SK-N-SH (cell line): ENCODE measurements at regions not wholly inside any gene's neighbourhood (a gene's known extent, or its start where the extent isn't known, plus 50 kb on each side); places are given as distances from the start of the nearest gene placed in this dataset.

Experiments
- CTCF ChIA-PET: fragments of 300-600, 350-600 bp; formaldehyde crosslinking; extraction: SDS; loops from one replicate; lab custom pipeline; 2021; lab: Yijun Ruan, JAX
- POLR2A ChIA-PET: fragments of 350-600 bp; sonication (Branson Sonifier 250); formaldehyde crosslinking; extraction: SDS; loops from one replicate; lab custom pipeline; 2020; ENCODE audit warnings: antibody characterized with exemption, inconsistent platforms; lab: Yijun Ruan, JAX
- DNase-seq: peaks from one replicate; pipeline ENCODE4 v3.0.0; 2012
- H2AFZ ChIP-seq: fragments of 200-600 bp; sonication (generic); 2 replicates; pipeline ENCODE4 v1.8.1; 2016; ENCODE audit warnings: antibody characterized with exemption, mild to moderate bottlenecking, low read depth
- H3F3A ChIP-seq: fragments of 200-600 bp; sonication (generic); replicated peaks from 2 replicates; pipeline ENCODE3; 2016; ENCODE audit warnings: antibody characterized with exemption, mild to moderate bottlenecking; ENCODE audit not compliant: insufficient read depth
- H3K27ac ChIP-seq, 2 experiments: fragments of 200-500 bp in 1 of 2; fragments of 200-600 bp in 1 of 2; sonication (Bioruptor generic) in 1 of 2; sonication (generic), shearing (Covaris generic) in 1 of 2; 2 replicates each; pipeline versions ENCODE4 v1.5.1 to v1.6.1; 2014 to 2016; ENCODE audit warnings: low read depth in 2 of 2, inconsistent platforms in 1 of 2, low read length in 1 of 2, mild to moderate bottlenecking in 1 of 2, mixed read lengths in 1 of 2
- H3K27me3 ChIP-seq: fragments of 200-600 bp; sonication (generic), shearing (Covaris generic); 2 replicates; pipeline ENCODE4 v1.6.1; 2016; ENCODE audit warnings: mixed run types; ENCODE audit not compliant: insufficient read depth
- H3K36me3 ChIP-seq, 2 experiments: fragments of 200-500 bp in 1 of 2; fragments of 200-600 bp in 1 of 2; sonication (Bioruptor generic) in 1 of 2; sonication (generic) in 1 of 2; replicated peaks in 1 of 2; 2 replicates each; pipeline versions ENCODE3 to v1.5.1; 2014 to 2016; ENCODE audit warnings: low read length in 1 of 2, mild to moderate bottlenecking in 1 of 2; ENCODE audit not compliant: insufficient read depth in 2 of 2, control insufficient read depth in 1 of 2
- H3K4me1 ChIP-seq, 2 experiments: fragments of 200-500 bp in 1 of 2; fragments of 200-600 bp in 1 of 2; sonication (Bioruptor generic) in 1 of 2; sonication (generic), shearing (Covaris generic) in 1 of 2; 2 replicates each; pipeline versions ENCODE4 v1.5.1 to v1.6.1; 2014 to 2016; ENCODE audit warnings: low read depth in 1 of 2, low read length in 1 of 2, mixed run types in 1 of 2; ENCODE audit not compliant: insufficient read depth in 2 of 2, control insufficient read depth in 1 of 2
- H3K4me2 ChIP-seq: fragments of 200-600 bp; sonication (generic), shearing (Covaris generic); 2 replicates; pipeline ENCODE4 v1.6.1; 2017; ENCODE audit warnings: mixed run types
- H3K4me3 ChIP-seq, 2 experiments: fragments of 200-500 bp in 1 of 2; fragments of 200-600 bp in 1 of 2; sonication (Bioruptor generic) in 1 of 2; sonication (generic), shearing (Covaris generic) in 1 of 2; 2 replicates each; pipeline versions ENCODE4 v1.5.1 to v1.8.1; 2014 to 2016; ENCODE audit warnings: low read depth in 2 of 2, inconsistent platforms in 1 of 2, low read length in 1 of 2, mild to moderate bottlenecking in 1 of 2, mixed read lengths in 1 of 2, moderate library complexity in 1 of 2
- H3K79me2 ChIP-seq: fragments of 200-600 bp; sonication (generic); 2 replicates; pipeline ENCODE4 v1.8.1; 2017; ENCODE audit warnings: mild to moderate bottlenecking; ENCODE audit not compliant: insufficient read depth
- H3K9ac ChIP-seq: fragments of 200-600 bp; sonication (generic); 2 replicates; pipeline ENCODE4 v1.6.1; 2017; ENCODE audit warnings: mixed run types
- H3K9me2 ChIP-seq: fragments of 200-600 bp; sonication (generic); 2 replicates; pipeline ENCODE4 v1.6.1; 2017; ENCODE audit warnings: mixed run types
- H3K9me3 ChIP-seq: fragments of 200-600 bp; sonication (generic); 2 replicates; pipeline ENCODE4 v1.6.1; 2017; ENCODE audit warnings: mixed run types, mild to moderate bottlenecking, moderate library complexity
- H4K20me1 ChIP-seq: fragments of 200-600 bp; sonication (generic); 2 replicates; pipeline ENCODE4 v1.6.1; 2017; ENCODE audit warnings: mild to moderate bottlenecking, mixed run types; ENCODE audit not compliant: insufficient read depth
- MEF2A ChIP-seq: IDR thresholded peaks from 2 replicates; pipeline ENCODE4 v1.4.0; 2012; ENCODE audit warnings: low read depth, borderline replicate concordance
- TAF1 ChIP-seq: IDR thresholded peaks from 2 replicates; pipeline ENCODE4 v1.6.1; 2012; ENCODE audit warnings: low read depth, mild to moderate bottlenecking, low read length, moderate library complexity, borderline replicate concordance
- TCF12 ChIP-seq: IDR thresholded peaks from 2 replicates; pipeline ENCODE4 v1.4.0; 2012
- TEAD4 ChIP-seq: IDR thresholded peaks from 2 replicates; pipeline ENCODE4 v1.4.0; 2012; ENCODE audit warnings: mild to moderate bottlenecking, borderline replicate concordance; ENCODE audit not compliant: insufficient read depth
- WGBS: methylation state at CpG from one replicate; pipeline ENCODE4 v1.1.6; 2017; ENCODE audit warnings: low lambda C conversion rate; 5-methylcytosine and 5-hydroxymethylcytosine counted together
- TF ChIP-seq, protein P1 (sequence below): IDR thresholded peaks from 2 replicates; pipeline ENCODE4 v1.6.1; 2012; ENCODE audit warnings: mild to moderate bottlenecking, low read depth, low read length, moderate library complexity
- TF ChIP-seq, protein P2 (sequence below): fragments of 150-350 bp; IDR thresholded peaks from 2 replicates; pipeline ENCODE4 v1.6.1; 2016; ENCODE audit warnings: mild to moderate bottlenecking, low read depth, low read length

- TF ChIP-seq, protein P1, sequence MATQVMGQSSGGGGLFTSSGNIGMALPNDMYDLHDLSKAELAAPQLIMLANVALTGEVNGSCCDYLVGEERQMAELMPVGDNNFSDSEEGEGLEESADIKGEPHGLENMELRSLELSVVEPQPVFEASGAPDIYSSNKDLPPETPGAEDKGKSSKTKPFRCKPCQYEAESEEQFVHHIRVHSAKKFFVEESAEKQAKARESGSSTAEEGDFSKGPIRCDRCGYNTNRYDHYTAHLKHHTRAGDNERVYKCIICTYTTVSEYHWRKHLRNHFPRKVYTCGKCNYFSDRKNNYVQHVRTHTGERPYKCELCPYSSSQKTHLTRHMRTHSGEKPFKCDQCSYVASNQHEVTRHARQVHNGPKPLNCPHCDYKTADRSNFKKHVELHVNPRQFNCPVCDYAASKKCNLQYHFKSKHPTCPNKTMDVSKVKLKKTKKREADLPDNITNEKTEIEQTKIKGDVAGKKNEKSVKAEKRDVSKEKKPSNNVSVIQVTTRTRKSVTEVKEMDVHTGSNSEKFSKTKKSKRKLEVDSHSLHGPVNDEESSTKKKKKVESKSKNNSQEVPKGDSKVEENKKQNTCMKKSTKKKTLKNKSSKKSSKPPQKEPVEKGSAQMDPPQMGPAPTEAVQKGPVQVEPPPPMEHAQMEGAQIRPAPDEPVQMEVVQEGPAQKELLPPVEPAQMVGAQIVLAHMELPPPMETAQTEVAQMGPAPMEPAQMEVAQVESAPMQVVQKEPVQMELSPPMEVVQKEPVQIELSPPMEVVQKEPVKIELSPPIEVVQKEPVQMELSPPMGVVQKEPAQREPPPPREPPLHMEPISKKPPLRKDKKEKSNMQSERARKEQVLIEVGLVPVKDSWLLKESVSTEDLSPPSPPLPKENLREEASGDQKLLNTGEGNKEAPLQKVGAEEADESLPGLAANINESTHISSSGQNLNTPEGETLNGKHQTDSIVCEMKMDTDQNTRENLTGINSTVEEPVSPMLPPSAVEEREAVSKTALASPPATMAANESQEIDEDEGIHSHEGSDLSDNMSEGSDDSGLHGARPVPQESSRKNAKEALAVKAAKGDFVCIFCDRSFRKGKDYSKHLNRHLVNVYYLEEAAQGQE: no peak
- no peak for TF ChIP-seq TCF12
- TF ChIP-seq, all 33 proteins: peak for 0
These were observed 353.3 kb upstream of the VSTM2A start (continued) for GRCh38 chr7:54188843-54189242.

DNA sequence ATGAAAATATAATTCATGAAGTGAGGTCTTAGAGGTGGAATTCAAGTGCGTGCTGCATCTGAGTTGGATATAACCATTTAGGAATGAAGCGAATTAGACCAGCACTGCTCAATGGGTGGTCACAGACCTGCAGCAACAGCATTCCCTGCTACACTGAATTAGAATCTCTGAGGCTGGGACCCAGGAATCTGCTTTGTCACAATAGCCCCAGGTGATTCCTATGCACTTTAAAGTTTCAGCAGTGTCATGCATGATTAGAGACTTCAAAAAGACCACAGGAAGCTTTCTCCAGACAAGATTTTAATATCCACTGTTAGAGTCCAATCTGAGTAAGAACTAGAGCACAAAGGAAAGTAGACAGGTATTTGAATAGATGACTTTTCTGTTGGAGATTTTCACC lies 352.8 kb upstream of the VSTM2A start:
- Histone ChIP-seq H4K20me1 (no peaks in the 10 kb centered on the region), H3K9me2 (peaks cover 3% of the 10 kb centered on the region; the same call in 1 of the 2 replicates), H3K4me1 (no peaks in the 10 kb centered on the region), H3K4me3 (no peak overlapping the region), H3K27ac (no peak overlapping the region), H3K4me2 (no peak overlapping the region)
- 23% methylated on average over 2 of the region's 2 CpGs for WGBS
- POLR2A ChIA-PET: no interaction called here
- TF ChIP-seq, protein P2, sequence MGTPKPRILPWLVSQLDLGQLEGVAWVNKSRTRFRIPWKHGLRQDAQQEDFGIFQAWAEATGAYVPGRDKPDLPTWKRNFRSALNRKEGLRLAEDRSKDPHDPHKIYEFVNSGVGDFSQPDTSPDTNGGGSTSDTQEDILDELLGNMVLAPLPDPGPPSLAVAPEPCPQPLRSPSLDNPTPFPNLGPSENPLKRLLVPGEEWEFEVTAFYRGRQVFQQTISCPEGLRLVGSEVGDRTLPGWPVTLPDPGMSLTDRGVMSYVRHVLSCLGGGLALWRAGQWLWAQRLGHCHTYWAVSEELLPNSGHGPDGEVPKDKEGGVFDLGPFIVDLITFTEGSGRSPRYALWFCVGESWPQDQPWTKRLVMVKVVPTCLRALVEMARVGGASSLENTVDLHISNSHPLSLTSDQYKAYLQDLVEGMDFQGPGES: no peak
- TF ChIP-seq TAF1 (no peak), TEAD4 (no peak), MEF2A (no peak)
- TF ChIP-seq, protein P1: no peak
- TF ChIP-seq, all 33 proteins: peak for 0
- Histone ChIP-seq H3K36me3 (no peaks in the 10 kb centered on the region), H2AFZ (no peak overlapping the region), H3K27me3 (no peaks in the 10 kb centered on the region), H3K79me2 (no peaks in the 10 kb centered on the region), H3K9me3 (peaks cover 7% of the 10 kb centered on the region; the same call in 1 of the 2 replicates), H3K9ac (no peak overlapping the region), H3F3A (no peaks in the 10 kb centered on the region)
- CTCF ChIA-PET: interaction anchor here (1.5 kb wide), 1 partner anchor 10 kb away, joined by 3 read pairs; no protein-coding TSS in a partner anchor
- DNase-seq: no peak
